ENCODE measurements at regions not wholly inside any gene's neighbourhood (a gene's known extent, or its start where the extent isn't known, plus 50 kb on each side); places are given as distances from the start of the nearest gene placed in this dataset.

DNA sequence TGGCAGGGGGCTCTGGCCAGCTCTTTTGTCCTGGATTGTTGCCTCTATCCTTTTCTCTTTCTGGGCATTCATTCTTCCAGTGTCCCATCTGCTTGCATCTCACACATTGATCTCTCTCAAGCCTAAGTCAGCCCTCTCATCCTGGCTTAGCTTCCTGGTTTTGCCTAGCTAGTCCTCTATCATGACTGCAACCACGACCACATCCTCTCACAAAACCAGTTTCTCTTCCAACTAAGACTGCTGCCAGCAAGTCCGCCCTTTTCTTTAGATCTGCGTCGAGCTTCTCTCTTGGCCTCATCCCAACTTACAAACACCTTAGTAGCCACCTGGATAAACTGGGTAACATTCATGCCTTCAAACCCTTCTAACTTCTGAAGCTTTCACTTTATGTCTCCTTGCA lies 212.2 kb upstream of the HTR2A start:
- no peak for DNase-seq

DNA sequence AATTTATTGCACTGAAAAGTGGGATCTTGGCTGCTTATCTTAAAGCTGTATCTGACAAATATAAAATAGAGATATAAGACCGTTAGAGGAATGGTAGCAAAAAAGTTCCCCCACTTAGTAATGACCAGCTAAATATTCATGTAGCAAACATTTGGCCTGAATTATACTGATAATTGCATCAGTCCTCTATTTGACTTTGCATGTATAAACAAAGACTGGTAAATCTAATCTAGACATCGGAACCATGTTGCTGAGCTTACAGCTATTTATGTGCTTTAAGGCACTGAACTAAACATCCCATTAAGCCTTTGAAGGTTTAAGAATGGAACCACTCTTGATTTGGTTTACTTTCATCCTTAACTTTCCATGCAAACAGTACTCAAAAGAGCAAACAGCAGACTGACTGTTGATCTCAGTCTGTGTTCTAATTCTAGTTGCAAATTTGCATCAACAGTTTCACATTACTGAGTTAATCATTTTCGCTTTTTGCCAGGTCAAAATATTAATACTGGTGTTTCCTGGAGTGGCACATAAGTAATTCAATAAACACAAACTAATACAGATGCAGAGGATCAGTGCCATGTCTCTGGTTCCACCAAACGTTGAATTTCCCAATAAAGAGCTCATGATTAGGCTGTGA lies 203.5 kb upstream of the HTR2A start:
- DNase-seq: no peak

DNA sequence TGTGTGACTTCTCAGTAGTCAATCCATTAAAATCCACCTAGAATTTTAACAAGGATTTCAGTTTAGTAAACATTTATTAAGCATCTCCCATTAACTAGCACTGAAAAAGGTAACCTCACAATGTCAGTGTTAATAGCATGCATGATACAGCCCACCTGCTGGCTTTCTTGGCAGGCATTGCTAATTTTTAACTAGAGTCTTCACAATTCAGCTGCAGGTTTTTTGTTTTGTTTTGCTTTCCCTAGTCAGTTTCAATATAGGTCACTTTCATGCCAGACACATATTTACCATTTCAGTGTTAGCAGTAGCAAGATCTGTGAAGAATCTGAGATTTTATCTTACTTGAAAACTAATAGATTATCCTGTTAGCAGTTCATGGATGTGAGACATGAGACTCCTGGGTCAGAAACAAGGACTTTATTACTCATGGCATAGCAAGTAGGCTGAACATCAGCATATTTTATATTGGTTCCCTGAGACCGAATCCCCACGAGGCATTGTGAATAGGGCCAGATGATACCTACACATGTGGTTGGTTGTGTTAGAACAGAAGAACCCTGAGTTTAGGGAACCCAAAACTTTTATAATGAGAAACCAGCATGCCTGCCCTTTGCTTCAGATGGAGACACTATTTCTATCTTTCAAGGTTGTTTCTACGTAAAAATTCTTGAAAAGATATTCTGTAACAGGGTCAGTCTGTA lies 198.0 kb upstream of the HTR2A start:
- no peak for DNase-seq

DNA sequence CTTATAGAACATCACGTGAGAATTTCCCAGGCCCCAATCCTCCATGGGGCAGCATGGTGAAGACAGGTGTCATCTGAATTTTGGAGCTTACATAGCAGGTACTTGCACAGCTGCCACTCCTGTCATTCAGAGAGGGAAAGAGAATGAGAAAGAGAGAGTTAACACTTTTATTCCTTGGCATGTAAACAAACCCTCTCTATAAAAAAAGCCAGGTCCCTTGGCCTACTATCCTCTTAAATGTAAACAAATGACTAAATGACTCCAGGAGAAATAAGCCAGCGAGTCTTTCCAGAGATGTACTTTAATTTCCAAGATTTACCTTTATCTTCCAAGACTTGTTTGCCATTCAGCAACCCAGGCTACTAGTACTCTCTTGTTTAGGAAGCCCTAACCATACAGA lies 195.3 kb upstream of the HTR2A start:
- no peak for DNase-seq

DNA sequence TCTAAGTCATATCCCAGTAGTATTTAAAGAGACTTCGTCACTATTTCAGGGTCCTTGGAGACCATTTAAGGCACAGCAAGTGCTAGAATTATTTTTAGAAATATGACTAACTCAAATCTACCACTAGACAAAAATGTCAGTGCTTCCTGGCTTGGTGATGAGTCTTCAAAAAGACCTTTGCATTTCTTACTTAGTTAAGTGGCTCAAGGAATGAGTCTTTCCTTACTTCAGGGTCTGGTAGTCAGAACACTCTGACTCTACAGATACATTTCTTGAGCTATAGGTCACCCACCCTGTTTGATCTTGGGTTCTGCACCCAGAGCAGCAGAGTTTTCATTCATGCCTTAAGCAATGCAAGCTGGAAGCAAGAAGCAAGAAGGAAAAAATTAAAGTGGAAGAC lies 191.0 kb upstream of the HTR2A start:
- peak; percentile 84 for DNase-seq

DNA sequence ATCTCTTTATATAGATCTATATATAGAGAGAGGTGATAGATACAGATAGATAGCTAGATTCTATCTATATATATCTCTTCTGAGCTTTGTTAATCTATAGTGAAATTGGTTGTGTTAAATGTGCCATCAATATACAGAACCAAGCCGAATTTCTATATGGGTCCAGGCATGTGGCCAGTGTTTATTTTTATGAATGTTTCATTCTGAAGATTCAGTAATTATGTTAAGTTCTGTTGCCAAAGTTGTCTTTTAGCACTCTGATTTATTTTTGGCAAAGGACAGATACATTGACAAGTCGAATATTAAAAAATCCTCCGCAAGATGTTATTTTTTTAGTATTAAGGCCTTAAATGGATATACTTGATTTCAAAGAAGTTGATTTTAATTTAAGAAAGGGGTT lies 190.4 kb upstream of the HTR2A start:
- DNase-seq: no peak

DNA sequence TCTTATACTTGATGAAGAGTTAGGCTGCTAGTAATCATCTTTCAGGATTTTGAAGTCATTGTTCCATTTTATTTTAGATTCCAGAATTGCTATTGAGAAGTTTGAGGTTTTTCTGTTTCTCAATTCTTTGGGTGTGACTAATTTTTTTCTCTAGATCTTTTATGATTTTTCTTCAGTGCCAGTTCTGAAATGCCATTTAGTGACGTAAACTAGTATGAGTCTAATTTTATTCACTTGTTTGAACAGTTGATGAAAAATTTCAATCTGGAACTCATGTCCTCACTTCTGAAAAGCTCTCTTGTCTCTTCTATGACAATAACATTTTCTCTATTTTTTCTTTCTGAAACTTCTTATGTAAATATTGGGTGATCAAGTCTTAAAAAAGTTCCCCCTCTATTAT lies 188.5 kb upstream of the HTR2A start:
- DNase-seq: peak; percentile 67

DNA sequence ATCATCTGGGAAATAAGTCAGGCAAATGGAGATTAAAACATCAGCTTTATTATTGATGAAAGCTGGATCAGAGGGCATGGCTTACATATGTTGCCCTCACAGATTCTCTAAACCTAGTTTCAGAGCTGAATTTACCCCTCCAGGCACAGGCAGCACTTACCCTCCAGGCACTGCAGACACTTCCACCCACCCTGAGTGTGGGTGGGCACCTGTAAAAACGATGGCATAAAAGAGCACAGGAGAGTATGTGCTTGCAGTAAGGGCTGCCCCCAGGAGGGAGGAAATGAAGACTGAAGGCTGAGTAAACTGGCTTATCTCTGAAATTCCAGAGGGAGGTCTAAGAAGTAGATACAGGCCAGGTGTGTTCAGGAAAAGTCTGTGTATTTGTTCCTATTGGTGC lies 185.0 kb upstream of the HTR2A start:
- no peak for DNase-seq

DNA sequence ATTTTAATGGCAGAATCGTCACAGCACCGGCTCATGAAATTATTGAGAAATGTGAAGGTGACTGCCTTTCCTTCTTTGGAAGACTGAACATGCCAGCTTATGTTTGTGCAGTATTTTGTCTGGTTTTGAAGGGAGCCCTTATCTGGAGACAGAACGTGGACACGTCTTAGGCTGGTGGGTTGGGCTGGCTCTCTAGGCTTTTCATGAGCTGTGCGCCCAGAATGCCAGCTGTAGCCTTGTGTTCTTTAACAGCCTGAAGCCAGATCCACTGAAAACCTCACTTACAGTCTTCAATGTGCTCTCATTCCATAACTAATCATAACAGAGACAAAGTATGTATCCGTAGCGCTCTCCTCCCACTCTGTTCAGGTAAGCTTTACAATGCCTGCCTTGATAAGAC lies 184.4 kb upstream of the HTR2A start:
- DNase-seq: no peak

DNA sequence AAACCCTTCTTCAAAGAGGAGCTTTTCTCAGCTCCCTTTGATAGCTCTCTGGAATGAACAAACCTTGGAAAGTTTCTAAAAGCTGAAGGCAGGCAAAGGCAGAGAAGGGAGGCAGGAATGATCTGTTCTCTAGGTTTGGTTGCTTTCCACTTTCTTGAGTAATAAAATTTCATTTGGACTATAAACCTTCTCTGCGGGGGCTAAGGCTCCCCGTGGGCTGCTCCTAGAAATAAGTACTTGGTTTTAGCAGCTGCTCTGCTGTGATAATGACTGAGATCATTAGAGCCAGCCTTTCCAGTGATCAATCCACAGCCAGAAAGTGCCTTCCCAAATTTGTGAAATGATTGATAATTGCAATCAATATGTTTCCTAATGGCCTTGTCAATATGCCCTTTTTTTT lies 183.8 kb upstream of the HTR2A start:
- no peak for DNase-seq

DNA sequence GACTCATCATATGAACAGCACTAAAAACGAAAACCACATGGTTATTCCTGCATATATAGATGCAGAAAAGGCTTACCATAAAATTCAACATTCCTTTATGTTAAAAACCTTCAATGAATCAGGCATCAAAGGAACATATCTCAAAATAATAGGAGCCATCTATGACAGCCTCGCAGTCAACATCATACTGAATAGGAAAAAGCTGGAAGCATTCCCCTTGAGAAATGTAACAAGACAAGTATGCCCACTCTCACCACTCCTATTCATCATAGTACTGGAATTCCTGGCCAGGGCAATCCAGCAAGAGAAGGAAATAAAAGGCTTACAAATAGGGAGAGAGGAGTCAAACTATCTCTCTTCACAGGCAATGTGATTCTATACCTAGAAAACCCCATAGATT lies 179.6 kb upstream of the HTR2A start:
- DNase-seq: no peak

DNA sequence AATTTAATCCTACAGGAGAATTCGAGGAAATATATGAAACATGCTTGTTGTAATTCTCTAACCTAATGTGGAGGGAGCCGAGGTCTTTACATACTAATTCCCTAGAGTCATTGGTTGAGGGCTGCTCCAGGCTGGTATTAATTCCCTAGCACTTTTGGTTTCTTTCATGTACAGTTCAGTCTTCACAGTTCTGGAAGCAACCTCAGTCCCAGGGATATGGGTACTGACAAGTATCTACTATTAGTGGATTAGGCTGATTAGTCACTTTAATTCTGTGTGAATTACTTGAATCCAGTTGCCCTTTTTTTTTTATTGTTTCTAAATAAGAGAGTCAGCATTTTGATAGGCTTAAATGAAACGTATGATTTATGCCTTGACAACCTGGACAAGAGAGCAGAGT lies 172.3 kb upstream of the HTR2A start:
- DNase-seq: no peak

DNA sequence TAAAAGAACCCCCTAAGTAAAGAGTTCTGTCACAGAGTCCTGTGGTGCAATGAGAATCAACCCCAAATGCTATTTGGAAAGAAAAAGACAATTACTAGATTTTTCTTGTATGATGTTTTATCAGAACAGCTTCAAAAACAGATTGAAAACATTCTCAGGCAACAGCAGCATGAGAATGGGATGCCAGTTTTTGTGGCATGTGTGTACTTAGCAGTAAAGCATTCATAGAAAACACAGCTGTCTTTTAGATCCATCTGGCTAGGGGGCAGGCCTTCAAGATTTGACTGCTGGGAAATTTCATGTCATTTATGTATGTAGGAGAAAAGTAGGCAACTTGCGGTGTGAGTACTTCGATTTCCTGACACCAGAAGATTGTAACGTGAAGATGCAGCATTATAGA lies 170.5 kb upstream of the HTR2A start:
- DNase-seq: no peak

DNA sequence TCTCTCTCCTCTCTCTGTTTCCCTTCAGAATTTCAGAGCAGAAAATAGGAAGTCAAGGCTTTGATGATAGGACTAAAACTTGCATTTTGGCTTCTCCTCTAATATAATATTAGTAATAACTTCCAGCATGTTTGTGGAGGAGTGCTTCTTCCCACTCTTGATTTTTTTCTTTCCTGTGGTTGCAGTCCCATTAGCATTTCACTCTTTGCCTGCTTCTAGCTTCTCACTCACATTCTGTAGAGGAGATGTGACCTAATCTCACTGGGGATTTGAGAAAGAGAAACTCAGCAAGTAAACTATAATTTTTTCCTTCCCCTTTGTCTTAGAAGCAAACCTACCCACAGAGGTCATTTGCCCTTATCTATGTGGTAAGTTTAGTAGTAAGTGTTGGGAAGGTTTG lies 169.4 kb upstream of the HTR2A start:
- DNase-seq: no peak

DNA sequence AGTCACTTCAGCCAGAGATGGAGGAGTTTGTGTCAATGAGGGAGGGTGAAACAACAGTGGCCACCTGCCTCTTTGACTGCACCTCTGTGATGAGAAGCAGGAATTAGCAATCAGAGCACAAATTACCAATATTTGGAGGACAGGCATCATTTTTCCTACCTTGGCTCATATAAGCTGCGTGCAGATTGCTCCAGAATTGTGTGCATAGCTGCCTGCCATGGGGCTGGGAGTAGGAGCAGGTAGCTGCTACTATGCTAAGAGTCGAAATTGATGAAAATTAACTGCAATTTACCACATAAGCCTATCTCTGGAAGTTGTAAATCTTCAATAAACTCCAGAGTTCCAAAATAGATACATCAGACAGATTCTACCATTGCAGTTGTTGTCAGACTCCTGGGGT lies 167.5 kb upstream of the HTR2A start:
- DNase-seq: no peak

DNA sequence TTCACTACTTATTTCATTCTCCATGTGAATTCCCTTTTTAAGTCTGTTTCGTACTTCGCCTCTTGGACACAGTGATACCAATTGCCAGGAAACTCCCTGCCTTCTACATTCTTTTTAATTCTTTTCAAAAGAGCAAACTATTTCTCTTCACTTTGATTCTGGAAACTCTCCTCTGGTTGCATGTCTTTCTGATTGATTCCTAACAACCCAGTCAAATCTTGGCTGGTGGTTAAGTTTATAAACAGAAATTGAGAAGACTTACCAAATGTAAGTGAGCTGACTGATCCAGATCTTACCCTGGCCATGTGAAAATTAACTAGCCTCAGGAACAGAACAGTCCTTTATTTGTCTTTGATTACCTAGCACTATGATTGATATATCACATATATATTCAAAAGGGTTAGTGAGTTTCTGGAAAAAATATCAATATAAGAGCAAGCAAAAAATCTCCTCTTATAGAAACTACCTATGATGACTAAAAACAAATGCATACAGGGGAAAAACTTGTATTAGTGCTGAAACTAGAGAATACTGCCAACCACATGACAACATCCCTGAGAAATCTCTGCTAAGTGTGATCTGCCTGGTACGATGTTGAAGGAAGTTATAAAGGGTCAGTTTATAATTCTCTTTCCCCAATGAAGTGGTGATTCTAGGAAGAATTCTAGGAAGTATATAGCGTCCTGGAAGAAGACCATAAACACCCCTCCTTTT lies 152.6 kb upstream of the HTR2A start:
- DNase-seq: no peak

DNA sequence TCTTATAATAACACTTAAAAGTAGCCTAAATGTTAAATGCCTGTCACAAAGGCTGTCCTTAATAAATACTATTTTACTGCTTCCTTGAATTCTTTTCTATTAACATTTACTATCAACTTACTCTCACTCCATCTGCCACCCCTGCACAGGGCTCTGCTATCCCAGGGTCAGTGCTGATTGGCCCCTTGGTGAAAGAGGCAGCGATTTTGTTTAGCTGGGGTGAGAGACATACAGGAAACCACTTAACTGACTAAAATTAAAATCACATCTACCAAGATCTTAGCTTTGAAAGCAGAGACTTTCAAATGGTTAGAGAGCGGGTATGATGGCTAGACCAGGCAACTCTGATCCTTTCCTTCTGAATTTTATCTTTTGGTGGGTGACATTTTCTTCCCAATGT lies 149.9 kb upstream of the HTR2A start:
- no peak for DNase-seq

DNA sequence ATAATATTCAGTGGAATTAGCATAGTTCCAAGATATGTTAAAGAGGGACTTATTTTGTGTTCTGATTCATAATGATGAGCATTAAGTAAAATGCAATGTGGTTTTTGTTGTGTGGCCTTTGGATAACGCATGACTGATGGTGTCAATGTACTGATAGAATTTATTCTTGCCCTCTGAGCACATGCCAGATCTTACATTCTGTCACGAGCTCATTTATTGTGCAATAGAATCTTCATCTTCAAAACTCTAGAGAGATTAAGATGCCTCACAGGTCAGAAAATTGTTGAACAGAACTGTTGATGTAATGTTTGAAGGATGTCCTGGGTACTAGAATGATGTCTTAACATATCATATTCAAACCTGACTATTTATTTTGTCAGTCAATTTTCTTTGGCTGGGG lies 148.0 kb upstream of the HTR2A start:
- DNase-seq: peak; percentile 46

DNA sequence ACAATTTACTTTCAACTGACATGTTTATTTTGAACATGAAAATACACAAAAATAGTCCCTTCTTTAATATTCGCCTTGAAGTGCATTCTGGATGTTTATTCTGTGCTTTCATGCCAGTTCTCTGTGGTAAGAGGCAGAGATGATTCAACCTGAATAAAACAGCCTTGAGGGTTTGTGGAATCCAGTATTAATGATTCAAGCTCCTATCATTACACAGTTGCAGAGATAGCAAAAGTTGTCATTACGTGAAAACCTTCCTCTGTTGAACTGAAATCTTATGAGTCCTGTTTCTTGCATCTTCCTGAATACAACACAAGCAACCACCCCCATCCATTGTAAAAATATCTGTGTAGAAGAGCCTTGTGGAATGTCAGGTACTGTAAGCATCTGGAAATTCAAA lies 142.3 kb upstream of the HTR2A start:
- DNase-seq: peak; percentile 85

DNA sequence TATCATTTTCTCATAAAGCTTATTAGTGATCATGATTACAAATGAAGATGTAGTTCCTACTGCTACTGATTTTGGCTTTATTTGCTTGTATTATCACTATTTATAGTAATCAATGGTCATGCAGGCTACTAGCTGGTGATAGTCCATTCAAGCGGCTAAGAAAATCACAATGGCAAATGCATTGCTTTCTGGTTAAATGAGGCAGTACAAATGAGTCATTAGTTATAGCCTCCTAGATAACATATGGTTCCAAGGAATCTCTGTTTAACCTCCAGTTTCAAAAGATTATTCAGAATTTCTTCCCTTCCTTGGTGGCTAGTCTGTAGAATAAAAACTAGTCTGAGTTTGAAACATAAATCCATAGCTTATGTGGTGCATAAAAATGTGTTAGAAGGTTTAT lies 141.3 kb upstream of the HTR2A start:
- peak; percentile 35 for DNase-seq

DNA sequence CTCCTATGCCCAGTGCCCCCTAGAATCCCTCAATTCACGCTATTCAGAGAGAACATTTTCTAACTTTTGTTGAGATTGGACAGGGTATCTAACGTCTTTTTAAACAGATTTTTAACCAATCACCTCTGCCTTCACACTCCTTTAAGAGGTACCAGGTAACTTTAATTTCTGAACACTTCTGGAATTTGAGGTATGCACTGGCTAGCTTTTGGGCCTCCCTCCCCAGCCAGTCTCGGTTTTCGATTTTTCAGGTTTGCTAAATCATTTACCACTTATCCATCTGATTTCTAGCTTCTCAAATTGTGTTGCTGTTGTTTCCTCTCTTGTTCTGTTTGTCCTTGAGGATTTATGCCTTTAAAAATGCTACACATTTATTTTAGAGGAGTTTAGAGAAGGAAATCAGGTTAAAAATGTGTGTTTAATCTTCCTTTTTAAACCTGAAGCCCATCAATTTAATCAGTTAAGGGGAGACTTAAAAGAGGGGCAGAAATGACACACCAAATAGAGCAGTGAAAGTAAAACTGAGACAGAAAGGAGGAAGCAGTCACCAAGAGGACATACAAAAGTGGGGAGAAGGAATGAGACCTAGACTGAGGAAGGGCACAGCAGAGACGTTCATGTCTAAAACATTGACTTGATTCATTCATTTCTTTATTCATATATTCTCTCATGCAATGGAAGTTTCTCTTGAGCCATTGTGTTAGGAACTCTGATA lies 139.6 kb upstream of the HTR2A start:
- DNase-seq: no peak

DNA sequence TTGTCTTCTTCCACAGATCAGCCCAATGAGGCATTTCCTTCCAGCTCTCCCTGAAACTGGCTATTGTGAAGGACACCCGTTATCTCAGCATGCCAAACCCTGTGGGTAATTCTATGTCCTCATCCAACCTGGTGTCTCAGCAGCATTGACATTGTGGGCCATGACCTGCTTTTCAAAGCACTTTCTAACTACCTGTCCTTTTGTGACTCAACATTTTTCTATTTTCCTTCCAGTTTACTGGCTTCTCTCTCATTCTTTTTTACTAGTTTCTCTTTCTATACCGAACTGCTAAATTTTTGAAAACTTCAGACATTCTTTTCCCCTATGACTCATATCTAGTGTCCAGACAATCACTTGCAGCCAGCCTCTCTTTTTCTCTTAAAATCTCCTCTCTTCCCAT lies 136.4 kb upstream of the HTR2A start:
- DNase-seq: peak; percentile 33

DNA sequence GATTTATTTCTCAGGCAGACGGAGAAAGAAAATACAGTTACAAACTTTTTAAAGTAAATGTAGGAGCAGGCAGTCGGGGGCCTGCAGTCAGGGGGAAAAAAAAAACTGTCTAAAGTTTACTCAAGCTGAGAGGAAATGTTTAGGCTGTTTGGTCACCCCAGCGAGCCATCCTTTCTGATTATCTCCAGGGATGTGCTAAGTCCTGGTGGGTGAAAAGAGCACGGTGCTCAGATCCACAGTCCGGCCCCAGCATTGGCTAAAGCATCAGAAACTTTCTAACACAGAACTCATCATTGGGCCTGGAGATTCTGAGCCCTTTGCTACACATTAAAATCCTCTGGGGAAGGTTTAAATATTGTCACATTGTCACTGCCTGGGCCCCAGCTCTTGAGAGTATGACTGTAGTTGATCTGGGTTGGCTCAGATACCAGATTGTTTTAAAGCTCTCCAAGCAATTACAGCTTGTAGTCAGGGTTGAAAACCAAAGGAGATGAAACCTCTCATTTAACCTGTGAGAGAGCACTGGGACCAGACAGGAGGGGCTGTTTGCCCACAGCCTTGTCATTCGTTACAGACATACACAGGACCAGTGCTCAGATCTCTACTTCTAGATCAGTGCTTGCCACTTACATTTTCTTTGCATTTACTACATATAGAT lies 131.1 kb upstream of the HTR2A start:
- DNase-seq: no peak
